H1 (cell line): ENCODE measurements at regions not wholly inside any gene's neighbourhood (a gene's known extent, or its start where the extent isn't known, plus 50 kb on each side); places are given as distances from the start of the nearest gene placed in this dataset.

Source experiments
- CTCF ChIA-PET: fragments of 300-600 bp; sonication (Branson Sonifier 250); formaldehyde crosslinking; loops from one replicate; lab custom pipeline; 2021; ENCODE audit not compliant: partially characterized antibody; lab: Charles Lee
- POLR2A ChIA-PET: fragments of 300-600 bp; sonication (Branson Sonifier 250); formaldehyde crosslinking; loops from one replicate; lab custom pipeline; 2021; ENCODE audit warnings: inconsistent platforms; ENCODE audit not compliant: partially characterized antibody; lab: Charles Lee
- DNase-seq, 2 experiments: peaks; one replicate each; pipeline versions ENCODE4 v3.0.0 to v3.0.0-alpha.2; 2010 to 2022; ENCODE audit warnings: low spot score in 2 of 2, low read depth in 1 of 2, mixed read lengths in 1 of 2
- FAIRE-seq: peaks from 2 replicates; lab custom pipeline; 2011; peaks lifted over from hg19 to GRCh38; lab: Jason Lieb, UNC
- H2AFZ ChIP-seq: 2 replicates; pipeline ENCODE4 v1.8.1; 2012; ENCODE audit warnings: low read length, inconsistent platforms
- H2AK5ac ChIP-seq: 2 replicates; pipeline ENCODE4 v1.6.1; 2013; ENCODE audit warnings: low read depth, low read length
- H2BK120ac ChIP-seq: replicated peaks from 2 replicates; pipeline ENCODE3; 2013; ENCODE audit warnings: low read depth, low read length, inconsistent platforms
- H2BK12ac ChIP-seq: 2 replicates; pipeline ENCODE4 v1.6.1; 2013; ENCODE audit warnings: low read depth, low read length
- H2BK15ac ChIP-seq: 2 replicates; pipeline ENCODE4 v1.6.1; 2013; ENCODE audit warnings: low read length
- H2BK20ac ChIP-seq: 2 replicates; pipeline ENCODE4 v1.6.1; 2013; ENCODE audit warnings: low read length
- H2BK5ac ChIP-seq: 2 replicates; pipeline ENCODE4 v1.6.1; 2013; ENCODE audit warnings: low read depth, low read length
- H3K14ac ChIP-seq: 2 replicates; pipeline ENCODE4 v1.6.1; 2013; ENCODE audit warnings: inconsistent platforms; ENCODE audit not compliant: insufficient read length
- H3K18ac ChIP-seq: 2 replicates; pipeline ENCODE4 v1.6.1; 2013; ENCODE audit warnings: low read length; ENCODE audit errors: extremely low read depth
- H3K23ac ChIP-seq: 2 replicates; pipeline ENCODE4 v1.6.1; 2013; ENCODE audit warnings: inconsistent platforms; ENCODE audit not compliant: insufficient read length
- H3K23me2 ChIP-seq: 2 replicates; pipeline ENCODE4 v1.6.1; 2013; ENCODE audit warnings: low read depth, low read length
- H3K27ac ChIP-seq: 2 replicates; pipeline ENCODE4 v1.6.1; 2011; ENCODE audit warnings: low read depth, low read length, inconsistent platforms
- H3K27me3 ChIP-seq, 4 experiments: replicated peaks in 1 of 4; 1 replicate in 1 of 4; 2 replicates in 3 of 4; pipeline versions ENCODE4 v1.6.1 to v1.8.1; 2011 to 2013; ENCODE audit warnings: low read length in 3 of 4, mild to moderate bottlenecking in 3 of 4, inconsistent platforms in 2 of 4, mixed read lengths in 2 of 4, moderate library complexity in 1 of 4; ENCODE audit not compliant: control insufficient read depth in 3 of 4, insufficient read depth in 3 of 4; ENCODE audit errors: extremely low read depth in 1 of 4
- H3K36me3 ChIP-seq, 4 experiments: 2 replicates each; pipeline versions ENCODE4 v1.6.1 to v1.8.1; 2011 to 2013; ENCODE audit warnings: mild to moderate bottlenecking in 4 of 4, low read length in 3 of 4, moderate library complexity in 2 of 4, control low read depth in 1 of 4, inconsistent platforms in 1 of 4; ENCODE audit not compliant: insufficient read depth in 4 of 4, control insufficient read depth in 2 of 4
- H3K4ac ChIP-seq: replicated peaks from 2 replicates; pipeline ENCODE3; 2013; ENCODE audit warnings: low read length, low read depth, mixed read lengths, inconsistent platforms; ENCODE audit not compliant: insufficient read length
- H3K4me1 ChIP-seq, 4 experiments: replicated peaks in 1 of 4; 1 replicate in 1 of 4; 2 replicates in 3 of 4; pipeline versions ENCODE4 v1.6.1 to v1.8.1; 2011 to 2013; ENCODE audit warnings: low read length in 3 of 4, inconsistent platforms in 2 of 4, mixed read lengths in 1 of 4; ENCODE audit not compliant: insufficient read depth in 4 of 4, control insufficient read depth in 3 of 4
- H3K4me2 ChIP-seq, 2 experiments: 2 replicates each; pipeline versions ENCODE4 v1.6.1 to v1.8.1; 2011 to 2013; ENCODE audit warnings: low read depth in 2 of 2, low read length in 2 of 2, control low read depth in 1 of 2, inconsistent platforms in 1 of 2, mild to moderate bottlenecking in 1 of 2; ENCODE audit not compliant: insufficient read depth in 1 of 2
- H3K4me3 ChIP-seq, 4 experiments: fragments of 200-600, 300-600 bp in 1 of 4; sonication (generic), shearing (Covaris generic), sonication (Bioruptor Twin) in 1 of 4; 2 replicates each; pipeline versions ENCODE4 v1.5.1 to v1.8.1; 2011 to 2016; ENCODE audit warnings: low read length in 4 of 4, low read depth in 3 of 4, control low read depth in 2 of 4, inconsistent platforms in 2 of 4, mild to moderate bottlenecking in 2 of 4, mixed read lengths in 1 of 4, moderate library complexity in 1 of 4; ENCODE audit not compliant: insufficient read depth in 2 of 4; ENCODE audit errors: extremely low read depth in 1 of 4
- H3K56ac ChIP-seq: replicated peaks from 2 replicates; pipeline ENCODE3; 2013; ENCODE audit warnings: low read depth, mild to moderate bottlenecking, mixed read lengths, low read length, inconsistent platforms; ENCODE audit not compliant: insufficient read length
- H3K79me1 ChIP-seq: 2 replicates; pipeline ENCODE4 v1.6.1; 2013; ENCODE audit warnings: low read depth, low read length, control low read depth
- H3K79me2 ChIP-seq, 2 experiments: 2 replicates each; pipeline versions ENCODE4 v1.6.1 to v1.8.1; 2012 to 2013; ENCODE audit warnings: low read length in 2 of 2, mild to moderate bottlenecking in 2 of 2, inconsistent platforms in 1 of 2; ENCODE audit not compliant: insufficient read depth in 2 of 2, control insufficient read depth in 1 of 2
- H3K9ac ChIP-seq, 4 experiments: replicated peaks in 1 of 4; 1 replicate in 1 of 4; 2 replicates in 3 of 4; pipeline versions ENCODE4 v1.6.1 to v1.8.1; 2011 to 2013; ENCODE audit warnings: low read depth in 3 of 4, low read length in 3 of 4, control low read depth in 2 of 4, mild to moderate bottlenecking in 2 of 4, moderate library complexity in 2 of 4, inconsistent platforms in 1 of 4; ENCODE audit errors: extremely low read depth in 1 of 4
- H3K9me3 ChIP-seq, 2 experiments: 2 replicates each; pipeline versions ENCODE4 v1.6.1 to v1.8.1; 2012 to 2013; ENCODE audit warnings: mild to moderate bottlenecking in 2 of 2, moderate library complexity in 2 of 2, control low read depth in 1 of 2, inconsistent platforms in 1 of 2, low read depth in 1 of 2, low read length in 1 of 2, mixed read lengths in 1 of 2; ENCODE audit not compliant: insufficient read depth in 2 of 2
- H4K20me1 ChIP-seq, 2 experiments: replicated peaks in 1 of 2; 2 replicates each; pipeline versions ENCODE3 to v1.8.1; 2011 to 2013; ENCODE audit warnings: inconsistent platforms in 2 of 2, low read length in 2 of 2, mild to moderate bottlenecking in 1 of 2; ENCODE audit not compliant: insufficient read depth in 2 of 2, control insufficient read depth in 1 of 2
- H4K5ac ChIP-seq: 2 replicates; pipeline ENCODE4 v1.6.1; 2013; ENCODE audit warnings: low read length, low read depth, mixed read lengths, inconsistent platforms; ENCODE audit not compliant: insufficient read length
- H4K8ac ChIP-seq: 2 replicates; pipeline ENCODE4 v1.8.0; 2013; ENCODE audit warnings: mild to moderate bottlenecking, moderate library complexity, low read length, inconsistent platforms; ENCODE audit not compliant: insufficient read depth; ENCODE audit errors: extremely low read depth
- H4K91ac ChIP-seq: replicated peaks from 2 replicates; pipeline ENCODE3; 2013; ENCODE audit warnings: low read length, mixed read lengths, inconsistent platforms; ENCODE audit not compliant: insufficient read length
- NRF1 ChIP-seq: IDR thresholded peaks from 2 replicates; pipeline ENCODE4 v1.6.1; 2011; ENCODE audit warnings: mild to moderate bottlenecking, low read depth, low read length, improper control_type of control experiment
- TAF1 ChIP-seq: IDR thresholded peaks from 2 replicates; pipeline ENCODE4 v1.6.1; 2011; ENCODE audit warnings: mild to moderate bottlenecking, low read depth, low read length
- YY1 ChIP-seq: IDR thresholded peaks from 2 replicates; pipeline ENCODE4 v1.6.1; 2011; ENCODE audit warnings: low read depth, mild to moderate bottlenecking, low read length
- WGBS, 2 experiments: shearing (Covaris generic) in 1 of 2; methylation state at CpG; one replicate each; pipeline versions ENCODE4 v1.1.6 to v1.1.7; 2013 to 2015; ENCODE audit warnings: low lambda C conversion rate in 2 of 2, mixed read lengths in 2 of 2, inconsistent platforms in 1 of 2, low coverage in 1 of 2, missing lambda C conversion rate in 1 of 2; ENCODE audit not compliant: insufficient replicate concordance in 2 of 2, insufficient coverage in 1 of 2, insufficient read length in 1 of 2; ENCODE audit errors: extremely low coverage in 1 of 2, missing lambda C conversion rate in 1 of 2; 5-methylcytosine and 5-hydroxymethylcytosine counted together

- Histone ChIP-seq H3K23me2 (no peaks in the 10 kb centered on the region), H3K56ac (no peak overlapping the region), H3K4me1 (no peaks in the 10 kb centered on the region), H2BK20ac (no peak overlapping the region), H3K9ac (no peak overlapping the region), H3K4ac (no peak overlapping the region), H3K27ac (no peak overlapping the region), H4K20me1 (no peaks in the 10 kb centered on the region), H2BK12ac (no peak overlapping the region), H4K5ac (no peak overlapping the region), H3K23ac (no peak overlapping the region), H3K27me3 (no peaks in the 10 kb centered on the region), H3K4me3 (no peak overlapping the region), H3K36me3 (no peaks in the 10 kb centered on the region), H3K4me2 (no peak overlapping the region), H2AFZ (no peak overlapping the region), H2AK5ac (no peak overlapping the region), H3K9me3 (no peaks in the 10 kb centered on the region), H3K14ac (no peak overlapping the region), H3K79me2 (no peaks in the 10 kb centered on the region), H3K79me1 (no peaks in the 10 kb centered on the region), H2BK120ac (no peak overlapping the region), H3K18ac (no peak overlapping the region), H2BK5ac (no peak overlapping the region), H2BK15ac (no peak overlapping the region), H4K91ac (no peak overlapping the region), H4K8ac (no peak overlapping the region)
- 100% methylated on average over 1 of the region's 1 CpG; no CpG with 5 or more reads in 1 of the 2 experiments for WGBS, 2 experiments
- DNase-seq: no peak
- ChIA-PET POLR2A (no interaction called here), CTCF (interaction anchor here (0.8 to 1.5 kb wide), 5 partner anchors 229 to 331 kb away, joined by 3 to 5 read pairs (median 4); no protein-coding TSS in a partner anchor)
- no peak for FAIRE-seq
- TF ChIP-seq TAF1 (no peak), YY1 (no peak), NRF1 (no peak)
Observed at GRCh38 chr1:221206076-221206475, 326.8 kb downstream of the HLX start.
